Smooth muscle cell (in vitro differentiated cells): ENCODE measurements at regions not wholly inside any gene's neighbourhood (a gene's known extent, or its start where the extent isn't known, plus 50 kb on each side); places are given as distances from the start of the nearest gene placed in this dataset.
A peak's percentile ranks its signal among the peaks of the same experiment; 100 is the strongest.

Experiments
- DNase-seq: peaks from one replicate; lab custom pipeline; 2025; ENCODE audit not compliant: unreplicated experiment; lab: John Stamatoyannopoulos, UW
- H2AFZ ChIP-seq: fragments of 200-600 bp; sonication (generic); 2 replicates; pipeline ENCODE4 v1.6.0; 2016; ENCODE audit warnings: antibody characterized with exemption, low read depth, mild to moderate bottlenecking
- H3F3A ChIP-seq: fragments of 200-600 bp; sonication (generic); 2 replicates; pipeline ENCODE4 v1.6.0; 2017; ENCODE audit warnings: antibody characterized with exemption, low read depth
- H3K27ac ChIP-seq: fragments of 200-600 bp; sonication (generic); 2 replicates; pipeline ENCODE4 v1.5.1; 2016; ENCODE audit warnings: low read depth, mild to moderate bottlenecking
- H3K27me3 ChIP-seq: fragments of 200-600 bp; sonication (generic); 2 replicates; pipeline ENCODE4 v1.6.1; 2016; ENCODE audit warnings: low read depth, mild to moderate bottlenecking
- H3K36me3 ChIP-seq: fragments of 200-600 bp; sonication (generic); 2 replicates; pipeline ENCODE4 v1.5.1; 2016; ENCODE audit warnings: low read depth
- H3K4me1 ChIP-seq: fragments of 200-600 bp; sonication (generic); 2 replicates; pipeline ENCODE4 v1.5.1; 2016; ENCODE audit warnings: low read depth
- H3K4me2 ChIP-seq: fragments of 200-600 bp; sonication (generic); 2 replicates; pipeline ENCODE4 v1.6.0; 2016; ENCODE audit warnings: mild to moderate bottlenecking
- H3K4me3 ChIP-seq: fragments of 200-600 bp; sonication (generic); 2 replicates; pipeline ENCODE4 v1.5.1; 2016; ENCODE audit warnings: mild to moderate bottlenecking
- H3K79me2 ChIP-seq: fragments of 200-600 bp; sonication (generic); 2 replicates; pipeline ENCODE4 v1.6.0; 2016; ENCODE audit warnings: low read depth, mild to moderate bottlenecking
- H3K9ac ChIP-seq: fragments of 200-600 bp; sonication (generic); 2 replicates; pipeline ENCODE4 v1.6.0; 2016; ENCODE audit warnings: low read depth
- H3K9me3 ChIP-seq: fragments of 200-600 bp; sonication (generic); replicated peaks from 2 replicates; pipeline ENCODE4 v1.5.1; 2016; ENCODE audit warnings: low read depth
- H4K20me1 ChIP-seq: fragments of 200-600 bp; sonication (generic); 2 replicates; pipeline ENCODE4 v1.6.0; 2016; ENCODE audit warnings: low read depth
- WGBS: methylation state at CpG from one replicate; pipeline ENCODE4 v1.1.7; 2016; ENCODE audit warnings: low lambda C conversion rate; 5-methylcytosine and 5-hydroxymethylcytosine counted together
- TF ChIP-seq, protein P1 (sequence below): fragments of 200-600 bp; sonication (generic); IDR thresholded peaks from 2 replicates; pipeline ENCODE4 v1.5.1; 2017; ENCODE audit warnings: borderline replicate concordance, mild to moderate bottlenecking, antibody characterized with exemption; ENCODE audit not compliant: insufficient read depth, poor library complexity, severe bottlenecking

DNA sequence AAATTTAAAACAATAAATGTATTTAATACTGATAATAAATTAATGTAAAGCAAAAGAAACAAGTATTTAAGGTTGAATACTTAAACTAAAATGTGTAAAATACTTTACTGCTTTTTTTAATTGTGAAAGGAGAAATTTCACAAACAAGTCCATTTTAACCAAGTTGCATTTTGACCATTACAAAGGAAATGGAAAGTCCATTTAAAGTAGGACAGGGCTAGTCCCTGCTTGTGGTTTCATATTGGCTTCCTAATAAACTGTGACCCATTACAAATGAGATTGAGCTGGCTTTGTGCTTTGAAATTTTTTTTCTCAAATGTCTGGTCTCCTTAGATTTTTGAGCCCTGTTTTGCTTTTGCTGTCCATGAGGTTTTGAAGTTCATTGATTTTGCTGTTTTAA lies 527.6 kb downstream of the MAFB start:
- no peak overlapping the region for H2AFZ ChIP-seq
- no peaks in the 10 kb centered on the region for H3K79me2 ChIP-seq
- no peak overlapping the region for H3K4me2 ChIP-seq
- H3K27me3 ChIP-seq, result no peaks in the 10 kb centered on the region
- no peaks in the 10 kb centered on the region for H3K36me3 ChIP-seq
- DNase-seq, result no peak
- no peaks in the 10 kb centered on the region for H3K4me1 ChIP-seq
- H4K20me1 ChIP-seq, result no peaks in the 10 kb centered on the region
- no peak overlapping the region for H3K27ac ChIP-seq
- H3K4me3 ChIP-seq, result no peak overlapping the region
- TF ChIP-seq, protein P1, sequence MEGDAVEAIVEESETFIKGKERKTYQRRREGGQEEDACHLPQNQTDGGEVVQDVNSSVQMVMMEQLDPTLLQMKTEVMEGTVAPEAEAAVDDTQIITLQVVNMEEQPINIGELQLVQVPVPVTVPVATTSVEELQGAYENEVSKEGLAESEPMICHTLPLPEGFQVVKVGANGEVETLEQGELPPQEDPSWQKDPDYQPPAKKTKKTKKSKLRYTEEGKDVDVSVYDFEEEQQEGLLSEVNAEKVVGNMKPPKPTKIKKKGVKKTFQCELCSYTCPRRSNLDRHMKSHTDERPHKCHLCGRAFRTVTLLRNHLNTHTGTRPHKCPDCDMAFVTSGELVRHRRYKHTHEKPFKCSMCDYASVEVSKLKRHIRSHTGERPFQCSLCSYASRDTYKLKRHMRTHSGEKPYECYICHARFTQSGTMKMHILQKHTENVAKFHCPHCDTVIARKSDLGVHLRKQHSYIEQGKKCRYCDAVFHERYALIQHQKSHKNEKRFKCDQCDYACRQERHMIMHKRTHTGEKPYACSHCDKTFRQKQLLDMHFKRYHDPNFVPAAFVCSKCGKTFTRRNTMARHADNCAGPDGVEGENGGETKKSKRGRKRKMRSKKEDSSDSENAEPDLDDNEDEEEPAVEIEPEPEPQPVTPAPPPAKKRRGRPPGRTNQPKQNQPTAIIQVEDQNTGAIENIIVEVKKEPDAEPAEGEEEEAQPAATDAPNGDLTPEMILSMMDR, result no peak
- H3K9me3 ChIP-seq, result no peaks in the 10 kb centered on the region
- no peak overlapping the region for H3K9ac ChIP-seq
- no peaks in the 10 kb centered on the region for H3F3A ChIP-seq

DNA sequence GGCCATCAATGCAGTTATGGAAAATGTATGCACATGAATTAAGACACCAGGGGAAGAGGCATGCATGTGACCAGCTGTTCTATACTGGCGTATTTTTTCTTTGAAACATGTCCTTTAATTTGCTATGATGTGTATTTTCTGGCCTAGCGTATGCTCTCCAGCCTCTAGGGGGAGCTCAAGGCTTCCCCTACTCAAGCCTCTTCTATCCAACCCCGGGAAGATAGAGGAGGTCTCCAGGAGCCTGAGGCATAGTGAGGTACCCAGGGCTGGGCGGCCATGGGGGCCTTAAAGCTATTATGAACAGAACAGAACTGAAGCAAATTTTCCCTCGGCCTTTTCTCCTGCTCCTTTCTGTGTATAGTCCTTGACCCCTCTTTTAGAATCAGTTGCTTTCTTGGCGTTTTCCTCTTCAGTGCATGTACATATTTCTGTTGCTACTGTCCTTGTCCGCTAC lies 528.9 kb downstream of the MAFB start:
- H3K9ac ChIP-seq, result no peak overlapping the region
- H3K27me3 ChIP-seq, result no peaks in the 10 kb centered on the region
- no peaks in the 10 kb centered on the region for H4K20me1 ChIP-seq
- WGBS, result 70% methylated on average over 7 of the region's 7 CpGs
- H3K4me2 ChIP-seq, result no peak overlapping the region
- H3K4me1 ChIP-seq, result no peaks in the 10 kb centered on the region
- no peaks in the 10 kb centered on the region for H3K79me2 ChIP-seq
- no peak overlapping the region for H3K27ac ChIP-seq
- H3K9me3 ChIP-seq, result no peaks in the 10 kb centered on the region
- DNase-seq, result no peak
- no peak overlapping the region for H2AFZ ChIP-seq
- H3K36me3 ChIP-seq, result no peaks in the 10 kb centered on the region
- H3F3A ChIP-seq, result no peaks in the 10 kb centered on the region
- H3K4me3 ChIP-seq, result no peak overlapping the region
- TF ChIP-seq, protein P1, result peak; percentile 78

DNA sequence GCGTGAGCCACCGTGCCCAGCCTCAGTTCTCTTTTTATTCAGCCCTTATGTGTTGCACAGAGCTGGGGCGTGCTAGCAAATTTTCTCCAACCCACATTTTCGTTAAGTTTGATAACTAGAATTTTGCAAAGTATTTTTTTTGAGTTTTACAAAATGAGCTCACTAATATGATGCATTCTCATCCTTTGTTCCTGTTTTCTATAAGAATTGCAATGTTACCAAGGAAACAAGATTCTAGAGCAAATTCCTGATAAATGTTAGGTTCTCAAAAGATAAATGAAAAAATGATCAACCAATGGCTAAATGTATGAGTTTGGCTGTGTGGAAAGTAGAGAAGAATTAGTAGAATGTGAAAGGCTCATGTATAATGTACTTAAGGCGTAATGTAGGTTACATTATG lies 529.8 kb downstream of the MAFB start:
- H3K4me1 ChIP-seq, result no peaks in the 10 kb centered on the region
- no peaks in the 10 kb centered on the region for H3K79me2 ChIP-seq
- TF ChIP-seq, protein P1, result no peak
- WGBS, result 95% methylated on average over 5 of the region's 5 CpGs
- DNase-seq, result no peak
- no peaks in the 10 kb centered on the region for H3K9me3 ChIP-seq
- no peak overlapping the region for H3K4me3 ChIP-seq
- no peaks in the 10 kb centered on the region for H3K36me3 ChIP-seq
- no peaks in the 10 kb centered on the region for H3K27me3 ChIP-seq
- no peak overlapping the region for H3K27ac ChIP-seq
- no peak overlapping the region for H3K9ac ChIP-seq
- H2AFZ ChIP-seq, result no peak overlapping the region
- H3K4me2 ChIP-seq, result no peak overlapping the region
- no peaks in the 10 kb centered on the region for H3F3A ChIP-seq
- H4K20me1 ChIP-seq, result no peaks in the 10 kb centered on the region

DNA sequence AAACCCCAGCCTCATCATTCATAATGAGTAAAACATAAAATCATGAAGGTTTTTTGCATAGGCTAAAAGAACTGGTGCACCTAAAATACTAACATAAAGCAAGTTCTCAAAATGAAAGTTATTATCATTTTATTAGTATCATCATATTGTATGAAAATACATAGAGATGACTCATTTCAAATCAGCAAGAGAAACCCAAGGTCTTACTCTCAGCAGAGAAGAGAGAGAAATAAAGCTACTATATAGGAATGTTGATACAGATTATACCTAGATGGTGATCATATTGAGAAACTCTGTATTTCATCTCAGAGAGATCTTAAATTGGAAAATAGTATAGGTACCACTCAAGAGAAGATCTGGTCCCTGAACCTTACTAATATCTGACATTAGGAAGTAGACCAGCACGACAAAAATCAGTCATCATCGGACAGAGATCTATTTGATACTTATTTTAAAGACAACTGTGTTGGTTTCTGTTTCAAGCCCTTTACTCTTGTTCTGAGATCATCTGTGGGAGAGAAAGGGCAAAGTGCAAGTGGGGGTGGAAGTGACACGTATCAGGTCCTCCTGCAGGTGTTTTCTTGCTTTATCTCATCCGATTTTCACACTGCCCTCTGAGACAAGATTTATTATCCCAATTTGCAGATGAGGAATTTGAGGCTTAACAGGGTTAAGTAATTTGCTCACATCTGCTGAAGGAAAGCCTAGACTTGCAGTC lies 532.3 kb downstream of the MAFB start:
- no peak overlapping the region for H3K4me2 ChIP-seq
- H3K9me3 ChIP-seq, result no peaks in the 10 kb centered on the region
- WGBS, result 69% methylated on average over 4 of the region's 4 CpGs
- no peak overlapping the region for H3K4me3 ChIP-seq
- H3K27me3 ChIP-seq, result no peaks in the 10 kb centered on the region
- H2AFZ ChIP-seq, result no peak overlapping the region
- no peaks in the 10 kb centered on the region for H3K4me1 ChIP-seq
- H3K9ac ChIP-seq, result no peak overlapping the region
- DNase-seq, result no peak
- no peaks in the 10 kb centered on the region for H3K36me3 ChIP-seq
- H3K27ac ChIP-seq, result no peak overlapping the region
- no peaks in the 10 kb centered on the region for H3F3A ChIP-seq
- H3K79me2 ChIP-seq, result no peaks in the 10 kb centered on the region
- TF ChIP-seq, protein P1, result no peak
- no peaks in the 10 kb centered on the region for H4K20me1 ChIP-seq
